Mesodermal cell (in vitro differentiated cells): ENCODE measurements at regions not wholly inside any gene's neighbourhood (a gene's known extent, or its start where the extent isn't known, plus 50 kb on each side); places are given as distances from the start of the nearest gene placed in this dataset.

ENCODE experiments used
- H3K27ac ChIP-seq: 2 replicates; pipeline ENCODE4 v1.7.0; 2013; ENCODE audit warnings: mild to moderate bottlenecking, low read depth, low read length, moderate library complexity; ENCODE audit not compliant: severe bottlenecking
- H3K36me3 ChIP-seq: 2 replicates; pipeline ENCODE4 v1.7.1; 2013; ENCODE audit warnings: mild to moderate bottlenecking, low read length, moderate library complexity; ENCODE audit not compliant: control insufficient read depth, insufficient read depth
- H3K4me1 ChIP-seq: one replicate; pipeline ENCODE4 v1.7.1; 2013; ENCODE audit warnings: mild to moderate bottlenecking, low read length; ENCODE audit not compliant: insufficient read depth, control insufficient read depth, poor library complexity, severe bottlenecking
- H3K4me3 ChIP-seq: 2 replicates; pipeline ENCODE4 v1.7.0; 2013; ENCODE audit warnings: low read length, control low read depth, mild to moderate bottlenecking; ENCODE audit not compliant: insufficient read depth, poor library complexity, severe bottlenecking; ENCODE audit errors: extremely low read depth
- H3K9me3 ChIP-seq: 2 replicates; pipeline ENCODE4 v1.7.1; 2013; ENCODE audit warnings: mild to moderate bottlenecking, low read length, moderate library complexity; ENCODE audit not compliant: control insufficient read depth
- WGBS, 2 experiments: methylation state at CpG; one replicate each; pipeline ENCODE4 v1.1.5; 2013; ENCODE audit warnings: missing lambda C conversion rate in 2 of 2; ENCODE audit not compliant: insufficient coverage in 2 of 2; 5-methylcytosine and 5-hydroxymethylcytosine counted together

DNA sequence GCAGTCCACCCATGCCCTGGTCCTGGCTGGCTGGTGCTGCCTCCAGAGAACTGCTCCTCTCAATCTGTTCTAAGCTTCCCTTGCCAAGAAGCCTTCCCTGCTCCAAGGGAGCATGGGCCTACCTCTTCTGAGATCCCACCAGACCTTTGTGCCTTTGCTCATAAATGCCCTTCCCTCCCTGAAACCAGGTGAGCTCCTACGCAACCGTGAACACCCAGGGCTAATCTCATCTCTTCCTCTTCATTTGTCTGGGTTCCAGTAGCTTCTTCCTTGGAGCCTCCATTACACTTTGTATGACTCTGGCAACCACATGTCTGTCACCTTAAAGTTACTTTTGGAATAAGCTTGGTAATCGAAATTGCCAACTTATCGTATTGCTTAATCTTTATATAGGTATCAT is 270.6 kb downstream of the PBX3 start:
- WGBS, 2 experiments = 100% methylated on average over 2 of the region's 4 CpGs

DNA sequence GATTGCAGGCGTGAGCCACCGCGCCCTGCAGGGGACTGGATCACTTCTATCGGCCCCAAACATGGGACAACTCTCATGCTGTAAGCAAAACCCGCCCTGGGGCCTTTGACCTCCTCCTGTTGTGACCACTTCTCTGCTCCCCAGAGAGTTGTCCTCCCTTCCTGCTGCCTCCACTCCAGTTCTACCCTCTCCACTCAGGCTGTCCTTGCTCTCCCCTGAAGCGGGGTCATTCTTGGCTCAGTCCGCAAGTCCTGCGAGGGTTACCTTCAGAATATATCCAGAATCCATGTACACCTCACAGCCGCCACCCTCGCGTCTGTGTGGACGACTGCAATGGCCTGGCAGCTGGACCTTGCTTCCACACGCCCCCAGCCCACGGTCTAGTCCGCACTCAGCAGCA is 273.7 kb downstream of the PBX3 start:
- Histone ChIP-seq H3K4me1 (no peaks in the 10 kb centered on the region), H3K9me3 (no peaks in the 10 kb centered on the region), H3K4me3 (no peak overlapping the region), H3K36me3 (no peaks in the 10 kb centered on the region), H3K27ac (no peak overlapping the region)
- 92 to 93% methylated on average over 15 of the region's 15 CpGs for WGBS, 2 experiments

More for the DNA sequence above, 270.6 kb downstream of the PBX3 start:
- no peaks in the 10 kb centered on the region for H3K36me3 ChIP-seq
- no peak overlapping the region for H3K4me3 ChIP-seq
- H3K9me3 ChIP-seq = no peaks in the 10 kb centered on the region
- no peak overlapping the region for H3K27ac ChIP-seq
- no peaks in the 10 kb centered on the region for H3K4me1 ChIP-seq

DNA sequence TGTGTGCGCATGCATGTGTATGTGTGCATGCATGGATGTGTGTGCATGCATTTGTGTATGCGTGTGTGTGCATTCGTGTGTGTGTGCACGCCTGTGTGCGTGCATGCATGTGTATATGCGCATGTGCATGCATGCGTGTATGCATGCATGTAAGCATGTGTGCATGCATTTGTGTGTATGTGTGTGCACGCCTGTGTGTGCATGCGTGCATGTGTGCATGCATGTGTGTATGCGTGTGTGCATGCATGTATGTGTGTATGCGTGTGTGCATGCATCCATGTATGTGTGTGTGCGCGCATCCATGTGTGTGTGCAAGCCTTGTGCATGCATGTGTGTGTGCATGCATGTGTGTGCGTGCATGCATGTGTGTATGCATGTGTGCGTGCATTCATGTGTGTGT is 276.8 kb downstream of the PBX3 start:
- no peak overlapping the region for H3K27ac ChIP-seq
- 92 to 99% methylated on average over 13 to 15 of the region's 15 CpGs for WGBS, 2 experiments
- H3K36me3 ChIP-seq = no peaks in the 10 kb centered on the region
- H3K4me1 ChIP-seq = no peaks in the 10 kb centered on the region
- no peaks in the 10 kb centered on the region for H3K9me3 ChIP-seq
- no peak overlapping the region for H3K4me3 ChIP-seq

DNA sequence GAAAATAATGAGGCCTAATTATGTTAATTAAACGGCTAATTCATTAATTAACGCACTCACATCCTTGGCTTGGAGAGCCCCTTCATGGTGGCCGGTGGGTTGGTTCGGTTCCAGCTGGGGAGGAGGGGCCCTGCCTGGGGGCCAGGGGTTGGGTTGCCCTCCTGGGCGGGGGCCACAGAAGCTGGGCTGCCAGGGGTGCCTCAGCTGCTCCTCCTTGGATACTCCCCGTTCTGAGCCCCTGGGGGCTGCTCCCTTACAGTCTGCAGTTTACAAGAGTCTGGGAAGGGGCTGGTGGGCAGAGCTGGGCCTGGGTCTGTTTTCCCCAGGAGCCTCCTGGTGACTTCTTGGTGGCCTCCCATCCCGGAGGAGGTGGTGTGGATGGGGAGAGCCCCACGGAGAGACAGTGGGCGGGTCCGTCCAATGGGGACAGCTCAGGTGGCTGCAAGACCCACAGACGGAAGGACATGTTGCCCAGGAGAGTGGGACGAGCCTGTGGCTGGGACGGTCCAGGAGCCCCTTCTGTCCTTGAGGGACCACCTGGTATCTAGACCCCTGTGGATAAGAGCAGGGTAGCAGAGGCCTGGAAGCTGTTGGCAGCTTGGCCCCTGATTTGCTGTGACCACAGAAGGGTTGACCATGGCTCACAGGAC is 277.5 kb downstream of the PBX3 start:
- no peak overlapping the region for H3K4me3 ChIP-seq
- H3K4me1 ChIP-seq = no peaks in the 10 kb centered on the region
- H3K36me3 ChIP-seq = no peaks in the 10 kb centered on the region
- no peaks in the 10 kb centered on the region for H3K9me3 ChIP-seq
- H3K27ac ChIP-seq = no peak overlapping the region
- WGBS, 2 experiments = 88% methylated on average over 12 of the region's 13 CpGs

DNA sequence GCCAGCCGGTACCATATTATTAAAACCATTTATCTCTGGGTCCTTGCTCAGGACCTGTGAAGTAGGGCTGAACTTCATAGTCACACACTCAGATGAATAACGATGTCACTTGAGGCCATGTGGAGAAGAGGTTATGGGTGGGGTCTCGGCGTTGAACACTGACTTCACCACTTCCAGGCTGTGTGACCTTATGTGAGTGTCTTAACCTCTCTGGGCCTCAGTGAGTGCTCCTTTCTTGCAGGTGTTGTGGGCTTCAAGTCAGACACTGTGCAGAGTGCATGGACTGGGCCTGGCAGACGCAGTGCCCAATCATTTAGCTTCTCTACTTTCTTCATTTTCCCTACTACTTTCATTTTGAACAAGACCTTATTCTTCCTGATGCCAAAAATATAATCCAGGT is 278.8 kb downstream of the PBX3 start:
- 90 to 93% methylated on average over 4 to 5 of the region's 5 CpGs for WGBS, 2 experiments

DNA sequence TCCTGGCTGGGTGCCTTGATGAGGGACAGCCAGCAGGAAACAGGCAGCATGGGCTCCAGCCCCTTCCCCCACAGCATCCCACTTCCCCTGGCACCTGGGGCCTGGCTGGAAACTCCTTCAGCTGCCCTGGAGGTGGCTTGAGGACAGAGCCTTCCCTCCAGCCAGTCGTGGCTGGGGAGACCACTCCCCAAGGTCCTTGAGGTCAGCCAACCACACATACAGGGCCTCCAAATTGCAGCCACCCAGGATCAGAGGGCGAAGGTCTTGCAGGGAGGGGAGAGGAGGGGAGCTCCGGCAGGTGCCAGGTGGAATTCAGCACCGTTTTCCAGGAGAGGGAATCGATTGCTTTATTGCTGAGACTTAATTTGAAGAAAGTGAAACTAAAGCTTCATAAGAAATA is 280.4 kb downstream of the PBX3 start:
- Histone ChIP-seq H3K36me3 (no peaks in the 10 kb centered on the region), H3K4me3 (no peak overlapping the region), H3K9me3 (no peaks in the 10 kb centered on the region), H3K4me1 (no peaks in the 10 kb centered on the region), H3K27ac (no peak overlapping the region)
- 75% methylated on average over 3 of the region's 5 CpGs; no CpG with 5 or more reads in 1 of the 2 experiments for WGBS, 2 experiments

More for the DNA sequence above, 278.8 kb downstream of the PBX3 start:
- no peak overlapping the region for H3K4me3 ChIP-seq
- H3K4me1 ChIP-seq = no peaks in the 10 kb centered on the region
- H3K9me3 ChIP-seq = no peaks in the 10 kb centered on the region
- no peaks in the 10 kb centered on the region for H3K36me3 ChIP-seq
- no peak overlapping the region for H3K27ac ChIP-seq

DNA sequence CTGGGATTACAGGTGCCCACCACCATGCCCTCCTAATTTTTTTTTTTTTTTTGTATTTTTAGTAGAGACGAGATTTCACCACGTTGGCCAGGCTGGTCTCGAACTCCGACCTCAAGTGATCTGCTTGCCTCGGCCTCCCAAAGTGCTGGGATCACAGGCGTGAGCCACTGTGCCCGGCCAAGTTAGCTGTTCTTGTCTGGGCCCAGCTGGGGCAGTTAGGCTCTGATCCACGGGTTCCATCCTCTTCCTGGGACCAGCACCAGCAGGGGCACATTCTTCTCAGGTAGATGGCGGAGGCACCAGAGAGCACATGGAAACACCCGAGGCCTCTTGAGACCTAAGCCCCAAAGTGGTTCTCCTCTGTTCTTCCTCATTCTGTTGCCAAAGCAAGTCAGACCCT is 281.6 kb downstream of the PBX3 start:
- Histone ChIP-seq H3K9me3 (no peaks in the 10 kb centered on the region), H3K36me3 (no peaks in the 10 kb centered on the region), H3K4me1 (no peaks in the 10 kb centered on the region), H3K27ac (no peak overlapping the region), H3K4me3 (no peak overlapping the region)
- 87 to 93% methylated on average over 10 of the region's 10 CpGs for WGBS, 2 experiments

DNA sequence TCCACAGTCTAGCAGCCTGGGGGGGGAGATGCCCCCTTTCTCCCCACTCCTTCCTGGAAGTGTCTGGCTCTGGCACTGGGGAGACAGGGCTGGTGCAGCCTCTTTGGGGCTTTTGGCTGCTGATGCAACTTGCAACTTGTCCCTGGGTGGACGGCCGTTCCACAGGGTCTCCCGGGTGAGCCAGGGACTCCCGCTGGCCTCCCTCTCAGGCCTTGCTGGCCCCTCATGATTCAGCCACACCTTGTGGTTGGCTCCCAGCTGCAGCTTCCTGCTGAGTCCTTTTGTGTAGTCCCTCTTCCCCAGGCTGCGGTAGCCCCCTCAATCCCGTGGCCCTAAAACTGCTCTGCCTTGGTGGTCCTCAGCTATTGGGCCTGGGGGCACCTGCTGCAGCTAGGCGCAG is 283.5 kb downstream of the PBX3 start:
- WGBS, 2 experiments = 79 to 83% methylated on average over 7 of the region's 7 CpGs

DNA sequence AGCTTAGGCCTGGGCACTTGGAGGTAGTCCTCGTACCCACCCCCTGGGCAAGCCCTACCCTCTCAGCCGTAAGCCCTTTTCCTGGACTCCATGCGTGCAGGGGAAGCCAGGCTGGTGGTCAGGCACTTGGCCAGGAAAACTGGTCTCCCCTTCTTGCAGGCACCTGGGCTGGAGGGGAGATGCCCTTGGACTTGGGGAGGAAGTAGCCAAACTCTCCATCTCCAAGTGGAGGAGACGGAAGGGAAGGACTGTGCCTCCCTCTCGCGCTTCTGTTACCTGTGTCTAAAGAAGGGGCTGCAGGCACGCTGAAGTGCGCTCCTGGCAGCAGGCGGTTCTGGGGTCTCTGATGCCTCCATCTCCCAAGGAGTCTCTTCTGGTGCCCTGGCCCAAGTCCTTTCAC is 283.9 kb downstream of the PBX3 start:
- Histone ChIP-seq H3K27ac (no peak overlapping the region), H3K9me3 (no peaks in the 10 kb centered on the region), H3K4me3 (no peak overlapping the region), H3K36me3 (no peaks in the 10 kb centered on the region), H3K4me1 (no peaks in the 10 kb centered on the region)
- WGBS, 2 experiments = 93 to 95% methylated on average over 7 to 9 of the region's 9 CpGs

More for the DNA sequence above, 283.5 kb downstream of the PBX3 start:
- H3K27ac ChIP-seq = no peak overlapping the region
- H3K4me3 ChIP-seq = no peak overlapping the region
- H3K9me3 ChIP-seq = no peaks in the 10 kb centered on the region
- no peaks in the 10 kb centered on the region for H3K4me1 ChIP-seq
- no peaks in the 10 kb centered on the region for H3K36me3 ChIP-seq

DNA sequence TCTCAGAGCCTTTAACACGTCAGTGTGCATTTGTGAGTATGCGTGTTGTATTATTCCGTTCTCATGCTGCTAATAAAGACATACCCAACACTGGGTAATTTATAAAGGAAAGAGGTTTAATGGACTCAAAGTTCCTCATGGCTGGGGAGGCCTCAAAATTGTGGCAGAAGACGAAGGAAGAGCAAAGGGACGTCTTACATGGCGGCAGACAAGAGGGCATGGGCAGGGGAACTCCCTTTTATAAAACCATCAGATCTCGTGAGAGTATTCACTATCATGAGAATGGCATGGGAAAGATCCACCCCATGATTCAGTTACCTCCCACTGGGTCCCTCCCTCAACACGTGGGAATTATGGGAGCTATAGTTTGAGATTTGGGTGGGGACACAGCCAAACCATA is 285.0 kb downstream of the PBX3 start:
- Histone ChIP-seq H3K9me3 (no peaks in the 10 kb centered on the region), H3K4me1 (no peaks in the 10 kb centered on the region), H3K36me3 (no peaks in the 10 kb centered on the region), H3K4me3 (no peak overlapping the region), H3K27ac (no peak overlapping the region)
- WGBS, 2 experiments = 92 to 95% methylated on average over 4 to 6 of the region's 8 CpGs

DNA sequence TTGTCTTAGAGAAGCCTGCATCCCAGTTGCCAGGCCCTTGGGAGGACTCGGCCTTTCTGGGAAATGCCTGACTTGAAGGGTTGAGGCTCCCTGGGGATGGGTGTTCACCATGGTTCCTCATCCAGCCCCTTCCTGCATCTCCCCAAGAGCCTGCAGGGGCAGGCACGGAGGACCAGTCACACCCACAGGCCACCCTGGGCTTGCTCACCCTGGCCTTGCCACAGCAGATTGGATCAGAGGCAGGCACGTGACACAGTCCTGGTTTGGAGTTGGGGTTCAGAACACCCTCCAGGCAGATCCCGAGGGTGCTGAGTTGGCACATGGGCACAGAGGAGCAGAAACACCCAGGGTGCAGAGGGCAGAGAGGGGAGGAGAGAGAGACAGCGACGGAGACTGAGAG is 286.1 kb downstream of the PBX3 start:
- Histone ChIP-seq H3K36me3 (no peaks in the 10 kb centered on the region), H3K4me3 (no peak overlapping the region), H3K9me3 (no peaks in the 10 kb centered on the region), H3K4me1 (no peaks in the 10 kb centered on the region), H3K27ac (no peak overlapping the region)
- 84 to 91% methylated on average over 3 to 4 of the region's 6 CpGs for WGBS, 2 experiments
